ENCODE measurements at regions not wholly inside any gene's neighbourhood (a gene's known extent, or its start where the extent isn't known, plus 50 kb on each side); places are given as distances from the start of the nearest gene placed in this dataset.

DNA sequence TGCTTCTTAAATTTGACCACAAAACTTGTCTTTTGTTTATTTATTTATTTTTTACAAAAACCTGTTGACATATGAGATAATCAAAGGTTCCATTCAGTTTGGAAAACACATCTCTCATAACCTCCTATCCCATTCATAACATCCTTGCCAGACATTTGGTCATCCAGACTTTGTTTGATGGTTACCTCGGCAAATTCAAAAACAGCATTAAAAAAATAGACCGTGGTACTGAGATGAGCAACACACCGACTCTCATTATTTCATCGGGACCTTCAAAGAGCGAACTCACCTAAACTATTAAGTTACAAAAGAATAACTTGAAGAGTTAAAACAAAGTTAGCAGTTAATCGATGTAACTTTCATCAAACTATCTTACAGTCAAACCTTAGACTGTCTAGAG lies 85.8 kb upstream of the RPS6KA3 start:
- TF ChIP-seq, protein P1, sequence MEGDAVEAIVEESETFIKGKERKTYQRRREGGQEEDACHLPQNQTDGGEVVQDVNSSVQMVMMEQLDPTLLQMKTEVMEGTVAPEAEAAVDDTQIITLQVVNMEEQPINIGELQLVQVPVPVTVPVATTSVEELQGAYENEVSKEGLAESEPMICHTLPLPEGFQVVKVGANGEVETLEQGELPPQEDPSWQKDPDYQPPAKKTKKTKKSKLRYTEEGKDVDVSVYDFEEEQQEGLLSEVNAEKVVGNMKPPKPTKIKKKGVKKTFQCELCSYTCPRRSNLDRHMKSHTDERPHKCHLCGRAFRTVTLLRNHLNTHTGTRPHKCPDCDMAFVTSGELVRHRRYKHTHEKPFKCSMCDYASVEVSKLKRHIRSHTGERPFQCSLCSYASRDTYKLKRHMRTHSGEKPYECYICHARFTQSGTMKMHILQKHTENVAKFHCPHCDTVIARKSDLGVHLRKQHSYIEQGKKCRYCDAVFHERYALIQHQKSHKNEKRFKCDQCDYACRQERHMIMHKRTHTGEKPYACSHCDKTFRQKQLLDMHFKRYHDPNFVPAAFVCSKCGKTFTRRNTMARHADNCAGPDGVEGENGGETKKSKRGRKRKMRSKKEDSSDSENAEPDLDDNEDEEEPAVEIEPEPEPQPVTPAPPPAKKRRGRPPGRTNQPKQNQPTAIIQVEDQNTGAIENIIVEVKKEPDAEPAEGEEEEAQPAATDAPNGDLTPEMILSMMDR (conservative IDR thresholded peaks at IDR 0.05) = no peak
- TF ChIP-seq ZFX (IDR thresholded peaks at IDR 0.05) = no peak
- H3K27ac ChIP-seq = no peak overlapping the region

DNA sequence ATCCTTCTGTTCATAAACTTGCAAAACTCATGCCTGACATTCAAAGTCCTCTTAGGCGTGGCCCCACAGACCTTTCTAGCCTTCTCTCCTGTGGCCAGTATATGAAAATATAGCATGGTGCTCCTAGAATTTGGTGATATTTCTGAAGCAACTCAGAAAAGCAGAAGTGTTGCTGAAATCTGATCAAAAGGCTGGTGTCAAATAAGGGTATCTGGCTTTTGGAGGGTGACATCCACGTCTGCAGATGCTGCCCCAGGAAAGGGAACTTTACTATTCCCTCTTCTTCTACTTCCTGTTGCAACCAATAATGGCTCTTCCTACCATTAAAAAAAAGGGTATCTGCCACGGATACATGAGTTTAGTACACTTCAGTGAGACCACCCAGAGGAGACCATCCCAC lies 83.9 kb upstream of the RPS6KA3 start:
- TF ChIP-seq, protein P1 (conservative IDR thresholded peaks at IDR 0.05) = no peak
- no peak for TF ChIP-seq ZFX (IDR thresholded peaks at IDR 0.05)
- no peak overlapping the region for H3K27ac ChIP-seq

GRCh38 chrX:20348139-20348538 lies 81.4 kb upstream of the RPS6KA3 start:
- TF ChIP-seq, protein P1 (conservative IDR thresholded peaks at IDR 0.05) = no peak
- no peak for TF ChIP-seq ZFX (IDR thresholded peaks at IDR 0.05)
- no peak overlapping the region for H3K27ac ChIP-seq

GRCh38 chrX:20347481-20347880 lies 80.8 kb upstream of the RPS6KA3 start:
- H3K27ac ChIP-seq = no peak overlapping the region
- TF ChIP-seq, protein P1 (conservative IDR thresholded peaks at IDR 0.05) = no peak
- no peak for TF ChIP-seq ZFX (IDR thresholded peaks at IDR 0.05)

DNA sequence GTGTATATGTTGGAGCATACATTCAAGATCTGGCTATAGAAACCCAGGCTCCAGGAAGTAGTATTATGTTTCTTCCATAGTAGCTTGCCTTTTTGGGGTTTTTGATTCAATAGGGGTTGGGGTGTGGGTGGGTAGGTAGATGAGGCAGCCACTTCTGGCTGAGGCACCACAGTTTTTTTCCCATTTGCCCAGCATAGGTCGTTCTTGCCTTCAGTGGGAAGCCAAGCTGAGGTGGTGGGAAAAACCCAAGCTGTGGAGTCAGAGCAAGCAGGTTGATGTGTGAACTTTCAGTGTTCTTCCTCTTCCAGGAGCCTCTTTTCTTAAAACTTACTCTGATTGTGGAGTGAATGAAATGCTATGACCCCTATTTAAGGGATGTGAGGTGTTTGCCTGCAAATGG lies 67.0 kb upstream of the RPS6KA3 start:
- no peak for TF ChIP-seq ZFX (IDR thresholded peaks at IDR 0.05)
- TF ChIP-seq, protein P1 (conservative IDR thresholded peaks at IDR 0.05) = no peak

DNA sequence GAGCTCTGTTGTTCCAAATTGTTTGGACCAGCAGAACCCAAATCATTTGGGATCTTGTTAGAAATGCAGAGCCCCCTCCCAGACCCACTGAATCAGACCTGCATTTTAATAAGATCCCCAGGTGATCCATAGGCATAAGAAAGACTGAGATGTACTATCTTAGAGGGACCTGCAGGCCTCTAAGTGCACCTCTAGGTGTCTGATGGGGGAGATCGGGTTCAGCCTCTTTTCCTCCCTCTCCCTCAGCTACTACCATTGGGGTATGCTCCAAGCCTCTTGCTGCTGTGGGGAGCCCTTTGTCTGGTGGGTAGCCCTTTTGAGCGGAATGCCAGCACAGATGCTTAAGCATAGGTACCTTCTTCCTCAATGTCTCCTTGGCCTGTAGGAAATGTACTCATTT lies 63.8 kb upstream of the RPS6KA3 start:
- TF ChIP-seq ZFX (IDR thresholded peaks at IDR 0.05) = no peak
- TF ChIP-seq, protein P1 (conservative IDR thresholded peaks at IDR 0.05) = no peak
- H3K27ac ChIP-seq = no peak overlapping the region

More for the DNA sequence above, 67.0 kb upstream of the RPS6KA3 start:
- H3K27ac ChIP-seq = no peak overlapping the region

DNA sequence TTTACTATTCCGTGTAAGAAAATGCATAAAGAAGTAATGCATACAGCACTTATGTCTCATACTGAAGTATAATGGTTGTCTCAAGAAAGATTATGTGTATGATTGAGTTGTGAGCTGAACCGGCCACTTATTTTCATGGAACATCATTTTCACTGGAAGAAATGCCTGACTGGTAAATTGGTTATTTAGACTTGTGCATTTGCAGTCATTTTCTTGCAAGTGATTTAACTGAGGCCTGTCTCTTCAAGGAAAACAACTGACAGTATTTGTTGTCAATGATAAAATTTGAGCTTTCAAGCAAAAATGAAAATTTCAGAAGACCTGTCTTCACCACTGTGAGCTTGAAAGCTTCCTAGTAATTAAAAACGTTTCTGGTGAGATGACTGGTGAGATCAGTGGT lies 62.7 kb upstream of the RPS6KA3 start:
- TF ChIP-seq, protein P1 (conservative IDR thresholded peaks at IDR 0.05) = no peak
- no peak for TF ChIP-seq ZFX (IDR thresholded peaks at IDR 0.05)
- H3K27ac ChIP-seq = no peak overlapping the region
